Panc1 (cell line): ENCODE measurements at regions not wholly inside any gene's neighbourhood (a gene's known extent, or its start where the extent isn't known, plus 50 kb on each side); places are given as distances from the start of the nearest gene placed in this dataset.
"Not testable (repeated sequence)": the region's sequence is repeated elsewhere in the genome, so short reads cannot be mapped to it uniquely, and the experiment has no call there.

Experiments used
- ATAC-seq: fragments of 200-7000 bp; cut with Tn5 transposase; 2 replicates; pipeline ENCODE4 v1.9.1; 2020; ENCODE audit warnings: mild to moderate bottlenecking, moderate library complexity
- BruUV-seq: library from RNA; stranded (reverse); fragments of 400-500 nt; replicated peaks from 2 replicates; lab custom pipeline; 2021; lab: Mats Ljungman, UMichigan
- CTCF ChIA-PET: fragments of 300-600 bp; sonication (Branson Sonifier 250); formaldehyde crosslinking; loops from one replicate; lab custom pipeline; 2022; ENCODE audit warnings: antibody characterized with exemption; lab: Charles Lee
- POLR2A ChIA-PET: fragments of 300-600 bp; sonication (Branson Sonifier 250); formaldehyde crosslinking; loops from one replicate; lab custom pipeline; 2022; ENCODE audit warnings: antibody characterized with exemption; lab: Charles Lee
- DNase-seq: peaks from one replicate; pipeline ENCODE4 v3.0.0-alpha.2; 2010; ENCODE audit warnings: low read depth, low spot score
- H3K27ac ChIP-seq: 2 replicates; pipeline ENCODE4 v1.5.1; 2011; ENCODE audit warnings: mild to moderate bottlenecking, low read length, inconsistent platforms
- H3K27me3 ChIP-seq: fragments of 200-500 bp; sonication (Bioruptor generic); 2 replicates; pipeline ENCODE4 v1.6.0; 2014; ENCODE audit warnings: low read length, inconsistent platforms; ENCODE audit not compliant: control insufficient read depth, insufficient read depth
- H3K36me3 ChIP-seq: fragments of 200-500 bp; sonication (Bioruptor generic); 2 replicates; pipeline ENCODE4 v1.5.1; 2014; ENCODE audit warnings: inconsistent platforms, mild to moderate bottlenecking, low read length, moderate library complexity; ENCODE audit not compliant: control insufficient read depth, insufficient read depth
- H3K4me1 ChIP-seq: 2 replicates; pipeline ENCODE4 v1.5.1; 2011; ENCODE audit warnings: inconsistent platforms, mild to moderate bottlenecking, low read length, moderate library complexity; ENCODE audit not compliant: control insufficient read depth, insufficient read depth
- H3K4me3 ChIP-seq, 2 experiments: 2 replicates each; pipeline ENCODE4 v1.5.1; 2011 to 2012; ENCODE audit warnings: low read depth in 2 of 2, low read length in 2 of 2, mild to moderate bottlenecking in 2 of 2, inconsistent platforms in 1 of 2, moderate library complexity in 1 of 2
- H3K9me3 ChIP-seq: fragments of 200-500 bp; sonication (Bioruptor generic); 2 replicates; pipeline ENCODE4 v1.5.1; 2014; ENCODE audit warnings: low read depth, mild to moderate bottlenecking, inconsistent platforms, low read length, moderate library complexity; ENCODE audit not compliant: control insufficient read depth, insufficient read depth
- POLR2AphosphoS5 ChIP-seq: IDR thresholded peaks from 2 replicates; pipeline ENCODE4 v1.6.1; 2012; ENCODE audit warnings: mild to moderate bottlenecking, low read depth, low read length, moderate library complexity
- SIN3A ChIP-seq: IDR thresholded peaks from 2 replicates; pipeline ENCODE4 v1.6.1; 2012; ENCODE audit warnings: low read depth, mild to moderate bottlenecking, low read length, moderate library complexity, borderline replicate concordance; ENCODE audit not compliant: insufficient read depth
- TCF7L2 ChIP-seq: IDR thresholded peaks from 2 replicates; pipeline ENCODE4 v1.6.1; 2011; ENCODE audit warnings: mild to moderate bottlenecking, low read depth, low read length, inconsistent platforms
- in situ Hi-C: cut with HindIII; loops from 2 replicates; pipeline ENCODE4 v1.10.0; 2016; ENCODE audit warnings: low sequenced_read_pairs, low pct_unique_long_range_greater_than_20kb
- intact Hi-C: fragments of 100-400 bp; cut with micrococcal nuclease; formaldehyde crosslinking; loops from one replicate; pipeline ENCODE4 v1.10.0; 2022; ENCODE audit not compliant: unreplicated experiment
- TF ChIP-seq, protein P1 (sequence below): fragments of 450-650 bp; IDR thresholded peaks from 2 replicates; pipeline ENCODE4 v1.5.1; 2017; ENCODE audit warnings: mild to moderate bottlenecking
- TF ChIP-seq, protein P2 (sequence below), 2 experiments: IDR thresholded peaks; 2 replicates each; pipeline ENCODE4 v1.6.1; 2011 to 2012; ENCODE audit warnings: low read depth in 2 of 2, control low read depth in 1 of 2, low read length in 1 of 2, mild to moderate bottlenecking in 1 of 2, moderate library complexity in 1 of 2; ENCODE audit not compliant: insufficient read depth in 1 of 2

DNA sequence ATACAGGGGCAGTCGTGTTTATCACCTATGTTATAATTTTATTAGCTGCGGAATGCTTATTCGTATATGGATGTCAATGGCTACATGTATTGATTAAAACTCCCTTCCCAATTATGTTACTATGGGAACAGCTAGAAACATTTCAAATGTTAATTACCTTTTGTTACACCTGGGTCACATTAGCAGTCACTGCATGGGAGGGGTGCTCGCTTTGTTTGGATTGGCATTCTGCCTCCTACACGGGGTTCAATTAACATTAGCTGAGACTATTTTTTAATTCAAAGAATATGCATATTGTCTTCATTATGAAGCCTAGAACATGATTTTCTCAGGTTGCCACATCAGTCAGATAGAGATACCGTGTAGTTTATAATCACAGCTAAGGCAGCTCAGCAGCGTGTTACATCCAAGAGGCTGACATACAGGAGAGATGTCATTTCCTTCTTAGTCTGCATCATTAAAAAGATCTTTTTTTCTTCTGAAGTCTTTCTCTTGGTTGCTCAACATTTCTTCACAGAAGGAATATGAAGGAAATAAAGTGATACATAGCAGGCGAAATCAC, 76.2 kb upstream of the RPS6KA2 start:
- peaks cover 30% of the 10 kb centered on the region; the same call in 1 of the 2 replicates for H3K27me3 ChIP-seq
- H3K27ac ChIP-seq: no peak overlapping the region
- ChIA-PET CTCF (interaction anchor here (0.6 kb wide), 1 partner anchor 819 kb away, joined by 3 read pairs; no protein-coding TSS in a partner anchor), POLR2A (no interaction called here)
- H3K4me3 ChIP-seq: no peak overlapping the region
- no peaks in the 10 kb centered on the region for H3K36me3 ChIP-seq
- H3K9me3 ChIP-seq: no peaks in the 10 kb centered on the region
- DNase-seq (no peak), ATAC-seq (no peak)
- TF ChIP-seq, protein P1, sequence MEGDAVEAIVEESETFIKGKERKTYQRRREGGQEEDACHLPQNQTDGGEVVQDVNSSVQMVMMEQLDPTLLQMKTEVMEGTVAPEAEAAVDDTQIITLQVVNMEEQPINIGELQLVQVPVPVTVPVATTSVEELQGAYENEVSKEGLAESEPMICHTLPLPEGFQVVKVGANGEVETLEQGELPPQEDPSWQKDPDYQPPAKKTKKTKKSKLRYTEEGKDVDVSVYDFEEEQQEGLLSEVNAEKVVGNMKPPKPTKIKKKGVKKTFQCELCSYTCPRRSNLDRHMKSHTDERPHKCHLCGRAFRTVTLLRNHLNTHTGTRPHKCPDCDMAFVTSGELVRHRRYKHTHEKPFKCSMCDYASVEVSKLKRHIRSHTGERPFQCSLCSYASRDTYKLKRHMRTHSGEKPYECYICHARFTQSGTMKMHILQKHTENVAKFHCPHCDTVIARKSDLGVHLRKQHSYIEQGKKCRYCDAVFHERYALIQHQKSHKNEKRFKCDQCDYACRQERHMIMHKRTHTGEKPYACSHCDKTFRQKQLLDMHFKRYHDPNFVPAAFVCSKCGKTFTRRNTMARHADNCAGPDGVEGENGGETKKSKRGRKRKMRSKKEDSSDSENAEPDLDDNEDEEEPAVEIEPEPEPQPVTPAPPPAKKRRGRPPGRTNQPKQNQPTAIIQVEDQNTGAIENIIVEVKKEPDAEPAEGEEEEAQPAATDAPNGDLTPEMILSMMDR: no peak
- TF ChIP-seq SIN3A: no peak
- TF ChIP-seq TCF7L2: no peak
- TF ChIP-seq POLR2AphosphoS5: no peak
- TF ChIP-seq, protein P2, sequence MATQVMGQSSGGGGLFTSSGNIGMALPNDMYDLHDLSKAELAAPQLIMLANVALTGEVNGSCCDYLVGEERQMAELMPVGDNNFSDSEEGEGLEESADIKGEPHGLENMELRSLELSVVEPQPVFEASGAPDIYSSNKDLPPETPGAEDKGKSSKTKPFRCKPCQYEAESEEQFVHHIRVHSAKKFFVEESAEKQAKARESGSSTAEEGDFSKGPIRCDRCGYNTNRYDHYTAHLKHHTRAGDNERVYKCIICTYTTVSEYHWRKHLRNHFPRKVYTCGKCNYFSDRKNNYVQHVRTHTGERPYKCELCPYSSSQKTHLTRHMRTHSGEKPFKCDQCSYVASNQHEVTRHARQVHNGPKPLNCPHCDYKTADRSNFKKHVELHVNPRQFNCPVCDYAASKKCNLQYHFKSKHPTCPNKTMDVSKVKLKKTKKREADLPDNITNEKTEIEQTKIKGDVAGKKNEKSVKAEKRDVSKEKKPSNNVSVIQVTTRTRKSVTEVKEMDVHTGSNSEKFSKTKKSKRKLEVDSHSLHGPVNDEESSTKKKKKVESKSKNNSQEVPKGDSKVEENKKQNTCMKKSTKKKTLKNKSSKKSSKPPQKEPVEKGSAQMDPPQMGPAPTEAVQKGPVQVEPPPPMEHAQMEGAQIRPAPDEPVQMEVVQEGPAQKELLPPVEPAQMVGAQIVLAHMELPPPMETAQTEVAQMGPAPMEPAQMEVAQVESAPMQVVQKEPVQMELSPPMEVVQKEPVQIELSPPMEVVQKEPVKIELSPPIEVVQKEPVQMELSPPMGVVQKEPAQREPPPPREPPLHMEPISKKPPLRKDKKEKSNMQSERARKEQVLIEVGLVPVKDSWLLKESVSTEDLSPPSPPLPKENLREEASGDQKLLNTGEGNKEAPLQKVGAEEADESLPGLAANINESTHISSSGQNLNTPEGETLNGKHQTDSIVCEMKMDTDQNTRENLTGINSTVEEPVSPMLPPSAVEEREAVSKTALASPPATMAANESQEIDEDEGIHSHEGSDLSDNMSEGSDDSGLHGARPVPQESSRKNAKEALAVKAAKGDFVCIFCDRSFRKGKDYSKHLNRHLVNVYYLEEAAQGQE (IDR thresholded peaks at IDR 0.05; ENCODE audit: insufficient read depth in 1 of 2, low read depth in 2 of 2, low read length in 1 of 2): no peak
- intact Hi-C loops: no loop called here
- BruUV-seq: no TSS peak
- in situ Hi-C loops: no loop called here
- no peaks in the 10 kb centered on the region for H3K4me1 ChIP-seq

DNA sequence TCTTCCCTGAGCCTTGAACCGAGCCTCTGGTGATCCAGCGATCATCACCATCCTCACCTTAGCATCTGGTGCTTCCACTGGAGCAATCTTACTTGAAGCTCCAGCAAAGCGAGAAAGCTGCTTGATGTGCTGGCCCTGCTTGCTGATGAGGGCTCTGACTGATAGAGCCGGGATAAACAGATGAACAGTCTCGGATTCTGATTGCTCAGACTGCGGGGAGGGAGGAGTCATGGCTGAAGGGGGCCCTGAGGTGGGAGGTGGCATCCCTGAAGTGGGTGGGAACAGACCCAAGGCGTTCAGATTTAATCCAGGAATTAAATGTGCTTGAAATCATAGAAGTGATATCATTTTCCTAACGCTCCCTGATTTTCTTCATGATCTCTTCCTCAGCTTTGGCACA, 74.4 kb upstream of the RPS6KA2 start:
- POLR2A ChIA-PET, H3K27ac ChIP-seq, H3K9me3 ChIP-seq, H3K4me1 ChIP-seq, H3K36me3 ChIP-seq, DNase-seq, H3K4me3 ChIP-seq, CTCF ChIA-PET, in situ Hi-C loops, intact Hi-C loops, BruUV-seq, ATAC-seq: not testable (repeated sequence)
- H3K27me3 ChIP-seq: peaks cover 33% of the 10 kb centered on the region

DNA sequence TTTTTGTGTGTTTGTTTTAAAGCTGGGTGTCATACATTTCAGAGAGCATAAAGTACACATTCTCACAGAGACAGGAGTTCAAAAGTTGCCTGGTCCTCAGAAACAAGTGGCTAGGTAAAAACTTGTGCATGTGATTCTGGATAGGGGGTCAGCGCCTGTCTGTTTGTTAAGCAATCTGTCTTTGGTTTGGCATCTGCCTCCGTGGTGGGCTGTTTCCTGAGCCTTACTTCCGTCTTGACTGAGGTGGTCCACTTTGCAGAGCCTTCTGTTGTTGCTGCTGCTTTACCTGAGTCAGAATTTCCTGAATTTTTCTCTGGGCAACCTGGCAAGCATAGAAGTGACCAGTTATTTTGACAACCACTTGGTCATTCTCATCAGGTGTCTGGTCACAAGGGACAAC, 73.8 kb upstream of the RPS6KA2 start:
- H3K27ac ChIP-seq, DNase-seq, intact Hi-C loops, H3K4me3 ChIP-seq, CTCF ChIA-PET, POLR2A ChIA-PET, H3K4me1 ChIP-seq, H3K9me3 ChIP-seq, H3K36me3 ChIP-seq, BruUV-seq, ATAC-seq, in situ Hi-C loops: not testable (repeated sequence)
- peaks cover 31% of the 10 kb centered on the region for H3K27me3 ChIP-seq
